GM21825 (cell line): ENCODE measurements at regions not wholly inside any gene's neighbourhood (a gene's known extent, or its start where the extent isn't known, plus 50 kb on each side); places are given as distances from the start of the nearest gene placed in this dataset.

Experiments
- ATAC-seq: cut with Tn5 transposase; IDR thresholded peaks from one replicate; pipeline ENCODE4 v1.9.1; 2021; ENCODE audit warnings: mild to moderate bottlenecking, moderate library complexity; ENCODE audit not compliant: unreplicated experiment

DNA sequence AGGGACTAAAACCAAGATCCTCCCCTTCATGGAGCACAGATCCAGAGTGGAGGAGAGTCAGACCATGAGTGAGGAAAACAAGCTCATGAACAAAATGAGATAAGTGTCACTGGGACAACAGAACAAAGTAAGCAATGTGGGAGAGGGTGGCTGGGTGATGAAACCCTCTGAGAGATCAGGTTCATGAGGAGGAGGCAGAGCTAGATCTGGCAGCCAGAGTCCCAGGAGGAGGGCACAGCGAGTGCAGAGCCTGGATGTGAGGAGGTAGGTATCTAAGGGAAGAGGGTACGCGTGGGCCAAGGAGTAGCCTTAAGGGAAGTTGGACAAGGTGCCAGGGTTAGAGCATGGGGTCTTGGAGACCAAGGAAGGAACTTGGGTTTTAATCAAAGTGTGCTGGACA is 1311.9 kb downstream of the UQCRFS1 start:
- ATAC-seq, result no peak

- no peak for ATAC-seq
These were observed 1316.9 kb downstream of the UQCRFS1 start for GRCh38 chr19:27896091-27896490.

GRCh38 chr19:27894906-27895754 is 1317.8 kb downstream of the UQCRFS1 start:
- no peak for ATAC-seq

- ATAC-seq, result no peak
These were observed 1320.5 kb downstream of the UQCRFS1 start for GRCh38 chr19:27892500-27892899.

- no peak for ATAC-seq
These were observed 1321.5 kb downstream of the UQCRFS1 start for GRCh38 chr19:27891411-27891810.

GRCh38 chr19:27890696-27891095 is 1322.3 kb downstream of the UQCRFS1 start:
- no peak for ATAC-seq

- no peak for ATAC-seq
These were observed 1322.7 kb downstream of the UQCRFS1 start for GRCh38 chr19:27890206-27890605.

- ATAC-seq, result no peak
These were observed 1323.8 kb downstream of the UQCRFS1 start for GRCh38 chr19:27889156-27889555.

- ATAC-seq, result no peak
These were observed 1325.0 kb downstream of the UQCRFS1 start for GRCh38 chr19:27887946-27888345.

DNA sequence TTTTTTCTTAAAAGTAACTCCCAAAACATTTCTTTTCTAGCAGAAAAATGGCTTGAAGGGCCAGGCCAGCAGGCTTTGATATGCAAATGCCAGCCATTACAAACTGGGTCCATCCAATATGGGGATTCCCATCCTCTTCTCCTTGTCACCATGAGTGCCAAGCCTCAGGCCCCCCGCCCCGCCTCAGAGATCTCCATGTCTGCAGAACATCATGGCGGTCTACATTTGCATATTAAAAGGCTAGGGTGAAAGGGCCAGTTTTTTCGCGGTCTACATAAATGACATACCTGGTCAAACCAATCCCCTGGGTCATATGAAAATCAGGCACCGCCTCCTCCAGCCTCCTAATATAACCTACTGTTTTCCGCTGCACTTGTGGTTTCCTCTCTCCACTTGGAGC is 1327.6 kb downstream of the UQCRFS1 start:
- no peak for ATAC-seq

- ATAC-seq, result no peak
These were observed 1328.6 kb downstream of the UQCRFS1 start for GRCh38 chr19:27884376-27884775.

GRCh38 chr19:27881213-27881612 is 1331.7 kb downstream of the UQCRFS1 start:
- ATAC-seq, result no peak

DNA sequence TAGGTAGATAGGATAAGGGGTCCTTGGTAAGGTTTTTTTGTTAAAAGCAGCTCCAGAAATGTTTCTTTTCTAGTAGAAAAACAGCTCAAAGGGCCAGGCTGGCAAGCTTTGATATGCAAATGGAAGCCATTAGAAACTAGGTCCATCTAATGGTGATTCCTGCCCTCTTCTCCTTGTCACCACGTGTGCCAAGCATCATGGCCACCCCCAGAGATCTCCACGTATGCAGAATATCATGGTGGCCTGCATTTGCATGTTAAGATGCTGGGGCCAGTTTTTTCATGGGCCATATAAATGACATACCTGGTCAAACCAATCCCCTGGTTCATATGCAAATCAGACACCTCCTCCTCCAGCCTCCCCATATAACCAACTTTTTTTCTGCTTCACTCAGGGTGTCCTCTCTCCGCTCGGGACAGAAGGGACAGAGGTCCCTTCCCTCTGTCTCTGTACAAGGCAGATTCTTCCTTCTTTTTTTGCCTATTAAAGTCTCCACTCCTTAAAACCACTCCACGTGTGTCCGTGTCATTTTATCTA is 1335.9 kb downstream of the UQCRFS1 start:
- ATAC-seq, result no peak

DNA sequence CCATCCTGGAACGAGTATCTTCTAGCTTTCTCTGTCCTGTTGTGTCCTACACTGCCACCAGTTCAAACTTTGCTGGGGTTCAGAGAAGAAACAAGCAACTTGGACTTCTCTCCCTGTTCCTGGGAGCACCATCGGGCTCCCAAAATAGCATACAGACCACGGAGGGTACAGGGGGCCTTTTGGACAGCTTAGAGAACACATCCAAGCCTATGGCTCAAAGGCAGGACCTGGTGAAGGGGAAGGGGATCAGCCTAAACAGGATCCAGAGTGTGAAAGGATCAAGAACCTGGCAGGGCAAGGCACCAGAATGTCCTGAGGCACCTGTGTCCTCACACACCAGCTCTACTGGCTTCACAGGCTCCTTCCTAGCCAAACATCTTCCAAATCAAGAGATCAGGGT is 1336.5 kb downstream of the UQCRFS1 start:
- no peak for ATAC-seq

DNA sequence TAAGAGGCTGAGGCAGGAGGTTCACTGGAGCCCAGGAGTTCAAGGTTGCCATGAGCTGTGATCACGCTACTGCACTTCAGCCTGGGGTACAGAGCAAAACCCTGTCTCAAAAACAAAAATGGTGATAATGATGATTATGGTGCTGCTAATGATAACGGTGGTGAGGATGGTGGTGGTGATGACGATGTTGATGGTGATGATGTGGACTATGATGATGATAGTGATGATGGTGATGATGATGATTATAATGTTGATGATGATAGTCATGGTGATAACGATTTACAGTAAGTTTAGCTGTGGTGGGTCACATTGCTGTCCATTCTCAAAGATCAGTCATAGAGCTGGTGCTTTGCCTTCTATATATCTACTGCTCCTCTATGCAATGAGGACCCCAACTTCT is 1340.6 kb downstream of the UQCRFS1 start:
- ATAC-seq, result no peak

DNA sequence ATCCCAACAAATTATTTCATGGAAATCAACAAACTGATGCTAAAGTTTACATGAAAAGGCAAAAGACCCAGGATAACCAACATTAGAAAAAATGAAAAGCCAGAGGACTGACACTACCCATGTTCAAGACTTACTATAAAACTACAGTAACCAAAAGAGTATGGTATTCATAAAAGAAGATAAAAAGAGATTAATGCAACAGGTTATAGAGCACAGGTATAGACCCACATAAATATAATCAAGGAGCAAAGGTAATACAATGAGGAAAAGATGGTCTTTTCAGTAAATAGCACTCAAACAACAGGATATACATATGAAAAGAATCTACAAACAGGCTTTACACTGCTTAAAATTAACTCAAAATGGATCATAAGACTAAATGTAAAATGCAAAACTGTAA is 1342.7 kb downstream of the UQCRFS1 start:
- no peak for ATAC-seq

DNA sequence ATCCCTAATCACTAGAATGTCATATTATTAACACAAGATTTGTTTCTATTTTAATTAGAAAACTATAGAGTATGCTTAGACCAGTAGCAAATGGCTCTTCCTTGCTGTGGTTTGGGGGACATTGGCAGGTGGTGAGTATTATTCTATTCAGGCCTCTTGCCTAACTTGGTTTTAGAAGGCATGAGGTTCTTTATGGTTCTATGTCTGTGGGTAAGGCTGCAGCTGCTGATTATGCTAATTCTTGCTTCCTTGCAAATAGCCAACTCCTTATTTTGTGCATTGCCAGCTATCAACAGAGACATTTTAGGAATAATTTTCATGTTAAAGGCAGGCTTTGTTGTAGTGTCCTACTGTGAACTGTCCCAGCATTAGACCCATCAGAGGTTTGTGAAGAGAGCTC is 1344.9 kb downstream of the UQCRFS1 start:
- ATAC-seq, result no peak

DNA sequence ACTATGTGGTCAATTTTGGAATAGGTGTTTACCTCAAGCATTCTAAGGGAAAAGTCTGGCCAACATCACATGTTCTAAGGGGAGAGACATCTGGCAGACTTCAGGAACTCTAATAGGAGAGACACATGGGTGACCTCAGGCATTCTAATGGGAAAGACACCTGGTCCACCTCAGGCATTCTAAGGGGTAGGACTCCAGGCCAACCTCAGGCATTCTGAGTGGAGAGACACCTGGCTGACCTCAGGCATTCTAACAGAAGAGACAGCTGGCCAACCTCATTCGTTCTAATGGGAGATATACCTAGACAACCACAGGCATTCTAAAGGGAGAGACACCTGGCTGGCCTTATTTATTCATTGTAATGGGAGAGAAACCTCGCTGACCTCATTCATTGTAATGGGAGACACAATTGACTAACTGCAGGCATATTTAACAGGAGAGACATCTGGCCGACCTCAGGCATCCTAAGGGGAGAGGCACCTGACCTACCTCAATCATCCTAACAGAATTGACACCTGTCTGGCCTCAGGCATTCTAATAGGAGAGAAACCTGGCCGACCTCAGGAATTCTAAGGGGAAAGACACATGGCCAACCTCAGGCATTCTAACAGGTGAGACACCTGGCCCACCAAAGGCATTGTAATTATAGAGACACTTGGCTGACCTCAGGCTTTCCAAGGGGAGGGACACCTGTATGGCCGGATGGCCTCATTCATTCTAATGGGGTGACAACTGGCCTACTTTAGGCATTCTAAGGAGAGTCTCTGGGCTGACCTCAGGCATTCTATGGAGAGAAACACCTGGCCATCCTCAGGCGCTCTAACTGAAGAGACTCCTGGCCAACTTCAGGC is 1346.8 kb downstream of the UQCRFS1 start:
- ATAC-seq, result no peak

GRCh38 chr19:27861411-27861975 is 1351.5 kb downstream of the UQCRFS1 start:
- ATAC-seq, result no peak

- ATAC-seq, result no peak
These were observed 1352.5 kb downstream of the UQCRFS1 start for GRCh38 chr19:27860309-27860934.

DNA sequence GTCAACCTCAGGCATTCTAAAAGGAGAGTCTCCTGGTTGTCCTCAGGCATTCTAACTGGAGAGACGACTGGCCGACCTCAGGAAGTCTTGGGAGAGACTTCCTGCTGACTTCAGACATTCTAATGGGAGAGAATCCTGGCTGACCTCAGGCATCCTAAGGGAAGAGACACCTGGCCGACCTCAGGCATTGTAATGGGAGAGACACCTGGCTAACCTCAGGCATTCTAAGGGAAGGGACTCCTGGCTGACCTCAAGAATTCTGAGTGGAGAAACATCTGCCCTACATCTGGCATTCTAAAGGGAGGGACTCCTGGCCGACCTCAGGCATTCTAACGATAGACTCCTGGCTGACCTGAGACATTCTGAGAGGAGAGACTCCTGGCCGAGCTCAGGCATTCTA is 1353.3 kb downstream of the UQCRFS1 start:
- ATAC-seq, result no peak
